ENCODE measurements at regions not wholly inside any gene's neighbourhood (a gene's known extent, or its start where the extent isn't known, plus 50 kb on each side); places are given as distances from the start of the nearest gene placed in this dataset.

- no peak for DNase-seq
Observed at GRCh38 chr11:28512143-28512756, 404.1 kb downstream of the METTL15 start.

- DNase-seq: no peak
Observed at GRCh38 chr11:28505232-28505631, 397.0 kb downstream of the METTL15 start.

GRCh38 chr11:28504555-28505110, 396.4 kb downstream of the METTL15 start:
- DNase-seq: no peak

GRCh38 chr11:28495333-28495732, 387.1 kb downstream of the METTL15 start:
- no peak for DNase-seq

DNA sequence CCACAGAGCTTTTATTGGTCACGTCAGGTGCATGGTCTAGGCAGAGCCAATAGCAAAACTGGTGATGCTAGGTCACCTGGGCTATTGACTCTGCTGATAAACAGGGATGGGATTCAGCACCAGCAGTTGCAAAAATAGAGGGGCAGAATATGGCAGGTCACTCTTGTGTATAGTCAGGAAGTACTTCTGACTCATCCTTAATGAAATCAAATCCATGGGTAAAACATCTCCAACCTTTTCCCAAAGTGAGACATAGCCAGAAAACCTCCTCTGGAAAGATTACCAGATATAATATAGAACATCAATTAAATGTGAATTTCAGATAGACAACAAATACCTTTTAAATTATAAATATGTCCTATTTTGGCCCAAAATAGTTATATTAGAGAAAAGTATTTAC, 383.2 kb downstream of the METTL15 start:
- DNase-seq: no peak

- no peak for DNase-seq
Observed at GRCh38 chr11:28490773-28491382, 382.7 kb downstream of the METTL15 start.

- DNase-seq: no peak
Observed at GRCh38 chr11:28488336-28488735, 380.1 kb downstream of the METTL15 start.

GRCh38 chr11:28483072-28483867, 375.1 kb downstream of the METTL15 start:
- no peak for DNase-seq

GRCh38 chr11:28482666-28483065, 374.5 kb downstream of the METTL15 start:
- DNase-seq: no peak

- no peak for DNase-seq
Observed at GRCh38 chr11:28481616-28482480, 373.7 kb downstream of the METTL15 start.

GRCh38 chr11:28480406-28480805, 372.2 kb downstream of the METTL15 start:
- DNase-seq: no peak

GRCh38 chr11:28476864-28477263, 368.7 kb downstream of the METTL15 start:
- DNase-seq: no peak

GRCh38 chr11:28476049-28476448, 367.9 kb downstream of the METTL15 start:
- DNase-seq: no peak

DNA sequence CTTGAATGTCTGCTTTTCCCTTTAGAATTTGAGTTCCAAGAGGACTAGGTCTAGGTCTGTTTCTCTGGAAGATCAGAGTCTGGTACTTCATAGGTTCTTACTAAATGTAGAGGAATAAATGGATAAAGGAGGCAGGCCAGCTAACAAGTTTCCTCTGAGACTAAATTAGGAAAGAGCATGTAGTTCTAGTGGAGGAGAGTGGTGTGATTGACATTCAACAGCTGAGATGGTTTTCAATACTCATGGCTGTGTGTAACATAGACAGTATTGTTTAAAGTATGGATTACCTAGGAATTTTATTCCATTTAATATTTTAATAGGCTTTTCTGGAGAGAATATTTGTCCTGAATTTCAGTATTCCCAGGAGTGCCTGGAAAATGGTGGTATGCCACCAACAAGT, 364.7 kb downstream of the METTL15 start:
- no peak for DNase-seq

- DNase-seq: no peak
Observed at GRCh38 chr11:28471537-28471936, 363.3 kb downstream of the METTL15 start.

- no peak for DNase-seq
Observed at GRCh38 chr11:28470180-28470579, 362.0 kb downstream of the METTL15 start.

DNA sequence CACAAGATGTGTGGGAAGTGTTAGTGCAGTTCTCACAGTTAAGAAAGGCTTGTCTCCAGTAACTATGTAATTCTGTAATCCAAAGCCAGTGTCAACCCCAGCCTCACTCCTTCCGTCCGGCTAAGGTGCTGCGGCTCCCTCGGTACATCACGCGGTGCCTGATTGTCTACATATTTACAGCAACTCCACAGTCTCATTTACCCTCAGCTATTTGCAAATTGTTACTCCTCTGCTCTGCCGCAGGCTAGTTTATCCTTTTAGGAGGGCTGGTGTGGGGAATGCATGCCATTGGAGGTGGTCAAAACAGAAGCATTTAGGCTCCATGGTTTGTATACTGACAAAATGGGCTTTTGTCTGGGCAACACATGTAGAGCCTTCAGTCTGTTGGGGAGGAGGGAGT, 358.3 kb downstream of the METTL15 start:
- no peak for DNase-seq

DNA sequence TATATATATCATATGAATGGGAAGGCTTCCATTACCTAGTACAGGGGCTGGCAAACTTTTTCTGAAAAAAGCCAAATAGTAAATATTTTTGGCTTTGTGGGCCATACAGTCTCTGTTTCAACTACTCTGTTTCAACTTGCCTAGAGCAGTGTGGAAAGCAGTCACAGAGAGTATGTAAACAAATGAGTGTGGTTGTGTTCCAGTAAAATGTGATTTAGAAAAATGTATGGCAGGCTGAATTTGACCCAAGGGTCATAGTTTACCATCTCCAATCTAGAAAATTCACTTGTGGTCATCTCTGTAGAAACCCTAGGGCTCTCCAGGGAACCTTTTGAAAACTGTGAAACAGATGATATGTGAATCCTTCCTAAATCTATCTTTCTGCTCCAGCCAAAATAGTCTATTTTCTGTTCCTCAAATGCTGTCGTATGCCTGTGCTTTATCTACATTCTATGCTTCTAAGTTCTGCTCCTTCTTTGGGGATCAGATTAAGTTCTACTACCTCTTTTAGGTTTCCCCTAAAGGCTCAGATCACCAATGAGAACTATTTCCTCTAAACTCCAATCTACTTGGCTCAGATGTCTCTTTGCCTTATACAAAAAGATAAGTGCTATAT, 356.2 kb downstream of the METTL15 start:
- no peak for DNase-seq

GRCh38 chr11:28463826-28464225, 355.6 kb downstream of the METTL15 start:
- DNase-seq: no peak

DNA sequence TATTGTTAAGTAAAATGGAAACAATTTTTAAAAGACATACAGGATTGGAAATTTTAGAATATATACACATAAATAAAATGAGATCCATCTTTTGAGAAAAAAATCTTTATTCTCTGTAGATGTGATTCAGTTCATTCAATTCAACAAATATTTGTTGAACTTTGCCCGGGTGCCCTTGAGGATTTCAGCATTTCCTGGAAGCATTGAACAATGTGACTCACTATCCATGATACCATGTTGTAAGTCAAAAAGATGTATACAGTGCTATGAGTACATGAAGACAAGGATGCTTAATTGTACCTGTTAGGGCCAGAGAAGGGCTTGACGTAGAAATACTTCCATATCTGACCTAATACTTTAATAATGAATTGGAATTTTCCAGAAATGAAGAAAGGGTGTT, 353.7 kb downstream of the METTL15 start:
- no peak for DNase-seq

DNA sequence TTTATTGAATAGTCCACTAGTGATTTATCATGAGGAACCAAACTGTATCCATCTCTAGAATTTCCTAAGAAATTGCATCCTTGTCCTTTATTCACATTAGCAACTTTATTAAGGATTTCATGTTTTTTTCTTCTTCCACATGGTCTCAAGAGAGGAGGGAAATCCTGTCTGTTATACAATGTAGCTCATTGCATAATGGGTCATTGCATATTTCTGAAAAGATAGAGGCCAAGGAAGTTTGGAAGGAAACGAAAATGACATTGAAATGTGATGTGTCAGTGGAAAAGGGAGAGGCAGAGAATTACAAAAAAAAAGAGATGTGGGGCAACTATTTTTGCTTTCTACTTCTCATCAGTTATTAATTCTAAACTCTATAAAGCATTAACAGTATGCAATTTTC, 353.1 kb downstream of the METTL15 start:
- no peak for DNase-seq

DNA sequence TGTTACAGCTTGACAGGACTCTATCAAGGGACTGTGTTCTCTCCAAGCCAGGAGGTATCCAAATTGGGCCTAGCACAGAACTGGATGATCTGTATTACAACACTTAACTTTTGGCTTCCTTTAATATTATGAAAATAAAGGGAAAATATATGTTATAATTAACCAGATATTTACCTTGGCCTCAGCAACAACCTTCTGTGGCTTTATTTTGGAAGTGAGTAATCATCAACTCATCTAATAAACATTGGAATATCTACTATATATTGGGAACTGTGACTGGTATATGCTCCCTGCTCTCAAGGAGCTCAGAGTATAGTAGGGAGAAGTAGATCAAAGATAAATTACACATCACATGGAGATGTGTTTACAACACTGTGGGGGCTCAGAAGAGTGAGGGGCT, 352.2 kb downstream of the METTL15 start:
- no peak for DNase-seq
